ENCODE measurements at regions not wholly inside any gene's neighbourhood (a gene's known extent, or its start where the extent isn't known, plus 50 kb on each side); places are given as distances from the start of the nearest gene placed in this dataset.

GRCh38 chr9:80836013-80836412, 853.3 kb downstream of the TLE1 start:
- no peak overlapping the region for H2AFZ ChIP-seq (ENCODE audit: control insufficient read depth, low read depth, low read length)
- SMC1A ChIA-PET (ENCODE audit: uncharacterized antibody, unreplicated experiment), result interaction anchor here (0.6 to 1.3 kb wide), 2 partner anchors 11 to 1761 kb away, joined by 3 read pairs; no protein-coding TSS in a partner anchor
- no peak overlapping the region for H3K4me2 ChIP-seq (ENCODE audit: control insufficient read depth, insufficient read depth)
- in situ Hi-C loops (cut with MboI) (no loop called here), intact Hi-C loops (cut with micrococcal nuclease; ENCODE audit: unreplicated experiment) (no loop called here)
- ATAC-seq, result no peak
- no peaks in the 10 kb centered on the region for H4K20me1 ChIP-seq (ENCODE audit: control insufficient read depth, insufficient read depth)
- RAD21 ChIA-PET (ENCODE audit: unreplicated experiment), result no interaction called here
- no peak for FAIRE-seq
- POLR2A ChIA-PET, result no interaction called here
- H3K36me3 ChIP-seq (ENCODE audit: control insufficient read depth in 2 of 2, insufficient read depth in 2 of 2, low read length in 1 of 2), result no peaks in the 10 kb centered on the region
- no peak overlapping the region for H3K4me3 ChIP-seq
- H3K9me3 ChIP-seq (replicated peaks; ENCODE audit: control insufficient read depth, insufficient read depth, low read length), result no peaks in the 10 kb centered on the region
- H3K9ac ChIP-seq (ENCODE audit: control insufficient read depth, insufficient read depth, low read length), result no peak overlapping the region
- no peak for DNase-seq (ENCODE audit: low read depth, low spot score)
- TF ChIP-seq IKZF2 (IDR thresholded peaks at IDR 0.05), result no peak
- no peaks in the 10 kb centered on the region for H3K79me2 ChIP-seq (ENCODE audit: control insufficient read depth, insufficient read depth, low read length)
- CTCF ChIA-PET, result no interaction called here
- H3K4me1 ChIP-seq (ENCODE audit: control insufficient read depth, insufficient read depth, low read length), result no peaks in the 10 kb centered on the region
- H3K27me3 ChIP-seq (replicated peaks in 1 of 2; ENCODE audit: control insufficient read depth in 2 of 2, insufficient read depth in 2 of 2, low read length in 1 of 2), result no peaks in the 10 kb centered on the region
- no TSS peak for BruUV-seq (replicated peaks)
- H3K27ac ChIP-seq (ENCODE audit: control insufficient read depth, insufficient read depth), result no peak overlapping the region

GRCh38 chr9:80831751-80832150, 857.6 kb downstream of the TLE1 start:
- in situ Hi-C loops (cut with MboI), result no loop called here
- no peaks in the 10 kb centered on the region for H3K27me3 ChIP-seq (replicated peaks in 1 of 2; ENCODE audit: control insufficient read depth in 2 of 2, insufficient read depth in 2 of 2, low read length in 1 of 2)
- TF ChIP-seq BHLHE40 (IDR thresholded peaks at IDR 0.05; ENCODE audit: borderline replicate concordance in 1 of 2, low read depth in 2 of 2, low read length in 1 of 2), result no peak
- TF ChIP-seq TCF3 (IDR thresholded peaks at IDR 0.05; ENCODE audit: borderline replicate concordance, insufficient read depth, low read depth, low read length), result no peak
- no peak for TF ChIP-seq ZBTB40 (IDR thresholded peaks at IDR 0.05; ENCODE audit: borderline replicate concordance)
- FAIRE-seq (no peak), ATAC-seq (no peak), DNase-seq (ENCODE audit: low read depth, low spot score) (no peak)
- CTCF ChIA-PET, result interaction anchor here (0.9 kb wide), 1 partner anchor 18 kb away, joined by 3 read pairs; no protein-coding TSS in a partner anchor
- POLR2A ChIA-PET, result no interaction called here
- BruUV-seq (replicated peaks), result no TSS peak
- H2AFZ ChIP-seq (ENCODE audit: control insufficient read depth, low read depth, low read length), result no peak overlapping the region
- no peak overlapping the region for H3K4me3 ChIP-seq
- intact Hi-C loops (cut with micrococcal nuclease; ENCODE audit: unreplicated experiment), result no loop called here
- no peak overlapping the region for H3K9ac ChIP-seq (ENCODE audit: control insufficient read depth, insufficient read depth, low read length)
- H3K27ac ChIP-seq (ENCODE audit: control insufficient read depth, insufficient read depth), result no peak overlapping the region
- no peaks in the 10 kb centered on the region for H3K79me2 ChIP-seq (ENCODE audit: control insufficient read depth, insufficient read depth, low read length)
- H3K9me3 ChIP-seq (replicated peaks; ENCODE audit: control insufficient read depth, insufficient read depth, low read length), result no peaks in the 10 kb centered on the region
- H4K20me1 ChIP-seq (ENCODE audit: control insufficient read depth, insufficient read depth), result no peaks in the 10 kb centered on the region
- no peaks in the 10 kb centered on the region for H3K36me3 ChIP-seq (ENCODE audit: control insufficient read depth in 2 of 2, insufficient read depth in 2 of 2, low read length in 1 of 2)
- H3K4me2 ChIP-seq (ENCODE audit: control insufficient read depth, insufficient read depth), result no peak overlapping the region
- 5% methylated on average over 1 of the region's 1 CpG for WGBS (ENCODE audit: insufficient coverage, insufficient replicate concordance, low lambda C conversion rate, missing lambda C conversion rate)
- RAD21 ChIA-PET (ENCODE audit: unreplicated experiment), result no interaction called here
- H3K4me1 ChIP-seq (ENCODE audit: control insufficient read depth, insufficient read depth, low read length), result no peaks in the 10 kb centered on the region
- SMC1A ChIA-PET (ENCODE audit: uncharacterized antibody, unreplicated experiment), result interaction anchor here (0.8 to 1.4 kb wide), 5 partner anchors 7 to 53 kb away, joined by 3 to 4 read pairs (median 3); no protein-coding TSS in a partner anchor

Measured in GM12878 (cell line).